Cardiac fibroblast (primary cell): ENCODE measurements at regions not wholly inside any gene's neighbourhood (a gene's known extent, or its start where the extent isn't known, plus 50 kb on each side); places are given as distances from the start of the nearest gene placed in this dataset.

Source experiments
- DNase-seq, 2 donors: peaks; one replicate each; pipeline versions ENCODE4 v3.0.0 to v3.0.0-alpha.2; 2010; ENCODE audit warnings: low read depth in 2 of 2
- H3K4me3 ChIP-seq, 2 donors: replicated peaks in 1 of 2; 1 replicate in 1 of 2; 2 replicates in 1 of 2; pipeline ENCODE4 v1.5.1; 2011; ENCODE audit warnings: low read depth in 2 of 2, low read length in 2 of 2, mild to moderate bottlenecking in 2 of 2, moderate library complexity in 1 of 2
- TF ChIP-seq, protein P1 (sequence below): IDR thresholded peaks from one replicate; pipeline ENCODE4 v1.5.1; 2011; ENCODE audit warnings: low read depth, mild to moderate bottlenecking, low read length, inconsistent platforms

GRCh38 chr11:116603728-116604323 lies 169.0 kb downstream of the BUD13 start:
- no peak for DNase-seq
- TF ChIP-seq, protein P1, sequence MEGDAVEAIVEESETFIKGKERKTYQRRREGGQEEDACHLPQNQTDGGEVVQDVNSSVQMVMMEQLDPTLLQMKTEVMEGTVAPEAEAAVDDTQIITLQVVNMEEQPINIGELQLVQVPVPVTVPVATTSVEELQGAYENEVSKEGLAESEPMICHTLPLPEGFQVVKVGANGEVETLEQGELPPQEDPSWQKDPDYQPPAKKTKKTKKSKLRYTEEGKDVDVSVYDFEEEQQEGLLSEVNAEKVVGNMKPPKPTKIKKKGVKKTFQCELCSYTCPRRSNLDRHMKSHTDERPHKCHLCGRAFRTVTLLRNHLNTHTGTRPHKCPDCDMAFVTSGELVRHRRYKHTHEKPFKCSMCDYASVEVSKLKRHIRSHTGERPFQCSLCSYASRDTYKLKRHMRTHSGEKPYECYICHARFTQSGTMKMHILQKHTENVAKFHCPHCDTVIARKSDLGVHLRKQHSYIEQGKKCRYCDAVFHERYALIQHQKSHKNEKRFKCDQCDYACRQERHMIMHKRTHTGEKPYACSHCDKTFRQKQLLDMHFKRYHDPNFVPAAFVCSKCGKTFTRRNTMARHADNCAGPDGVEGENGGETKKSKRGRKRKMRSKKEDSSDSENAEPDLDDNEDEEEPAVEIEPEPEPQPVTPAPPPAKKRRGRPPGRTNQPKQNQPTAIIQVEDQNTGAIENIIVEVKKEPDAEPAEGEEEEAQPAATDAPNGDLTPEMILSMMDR = no peak
- no peak overlapping the region for H3K4me3 ChIP-seq

- DNase-seq = no peak
- TF ChIP-seq, protein P1 = no peak
- no peak overlapping the region for H3K4me3 ChIP-seq
These were observed 170.2 kb downstream of the BUD13 start for GRCh38 chr11:116602637-116602942.

DNA sequence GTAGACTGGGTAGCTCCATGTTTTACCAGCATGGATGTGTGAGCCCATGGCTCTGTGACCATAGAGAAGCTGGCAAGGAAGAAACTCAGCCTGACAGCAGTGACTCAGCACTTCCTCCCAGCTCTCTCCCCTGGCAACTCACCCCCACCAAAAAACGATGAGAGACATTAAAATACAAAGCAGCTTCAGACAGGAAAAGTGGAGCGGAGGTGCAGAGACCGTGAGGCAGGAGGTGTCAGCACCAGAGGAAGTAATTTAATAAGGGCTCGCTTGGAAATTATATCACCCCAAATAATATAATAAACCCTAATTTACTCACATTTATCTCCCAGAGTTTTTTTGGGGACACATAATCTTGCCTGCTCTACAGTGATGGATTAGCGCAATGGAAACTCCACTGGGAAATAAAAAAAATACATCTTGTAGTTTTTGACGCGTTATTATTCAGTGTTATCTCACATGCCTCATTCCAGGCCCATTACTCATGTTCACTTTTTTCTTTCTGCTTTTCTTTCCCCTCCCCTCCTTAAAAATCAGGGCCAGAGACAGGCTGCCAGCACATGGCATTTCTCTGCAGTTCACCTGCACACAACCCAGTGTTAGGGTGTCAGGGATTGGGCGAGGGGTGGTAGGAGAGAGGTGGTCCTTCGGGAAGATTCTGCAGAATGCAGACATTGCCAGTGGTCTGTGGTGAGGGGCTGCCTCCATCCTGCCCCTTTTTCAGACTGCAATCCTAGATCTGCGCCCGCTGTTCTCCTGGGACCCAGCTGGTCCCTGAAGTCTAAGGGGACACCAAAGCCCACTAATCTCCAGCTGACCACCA lies 170.8 kb downstream of the BUD13 start:
- TF ChIP-seq, protein P1 = no peak
- peak; percentile 50 to 80 for DNase-seq
- no peak overlapping the region for H3K4me3 ChIP-seq

- DNase-seq = no peak
- H3K4me3 ChIP-seq = no peak overlapping the region
- TF ChIP-seq, protein P1 = no peak
These were observed 171.9 kb downstream of the BUD13 start for GRCh38 chr11:116600930-116601329.

GRCh38 chr11:116598556-116598955 lies 174.2 kb downstream of the BUD13 start:
- no peak overlapping the region for H3K4me3 ChIP-seq
- DNase-seq = no peak
- TF ChIP-seq, protein P1 = no peak

GRCh38 chr11:116598036-116598435 lies 174.8 kb downstream of the BUD13 start:
- TF ChIP-seq, protein P1 = no peak
- DNase-seq = no peak

More at GRCh38 chr11:116598036-116598435, 174.8 kb downstream of the BUD13 start:
- H3K4me3 ChIP-seq = no peak overlapping the region
